Trophoblast cell (in vitro differentiated cells and primary cell): ENCODE measurements at regions not wholly inside any gene's neighbourhood (a gene's known extent, or its start where the extent isn't known, plus 50 kb on each side); places are given as distances from the start of the nearest gene placed in this dataset.

Source experiments
- DNase-seq, 2 donors: peaks; one replicate each; pipeline ENCODE4 v3.0.0-alpha.2; 2016
- H2AFZ ChIP-seq: 2 replicates; pipeline ENCODE4 v1.6.1; 2013; ENCODE audit warnings: low read length, moderate library complexity, mild to moderate bottlenecking; ENCODE audit not compliant: insufficient read depth, poor library complexity
- H2AK5ac ChIP-seq: 2 replicates; pipeline ENCODE4 v1.6.1; 2013; ENCODE audit warnings: mild to moderate bottlenecking, low read length
- H2BK120ac ChIP-seq: 2 replicates; pipeline ENCODE4 v1.6.1; 2013; ENCODE audit warnings: low read length, mild to moderate bottlenecking, moderate library complexity; ENCODE audit not compliant: insufficient read depth, poor library complexity
- H2BK12ac ChIP-seq: 2 replicates; pipeline ENCODE4 v1.6.1; 2013; ENCODE audit warnings: mild to moderate bottlenecking, low read length, moderate library complexity
- H2BK5ac ChIP-seq: 2 replicates; pipeline ENCODE4 v1.6.1; 2013; ENCODE audit warnings: low read length, low read depth, moderate library complexity, mild to moderate bottlenecking; ENCODE audit not compliant: poor library complexity
- H3K14ac ChIP-seq: 2 replicates; pipeline ENCODE4 v1.6.1; 2013; ENCODE audit warnings: mild to moderate bottlenecking, low read length
- H3K18ac ChIP-seq: 2 replicates; pipeline ENCODE4 v1.6.1; 2013; ENCODE audit warnings: mild to moderate bottlenecking, low read length
- H3K23ac ChIP-seq: 2 replicates; pipeline ENCODE4 v1.6.1; 2013; ENCODE audit warnings: low read length
- H3K27ac ChIP-seq: 2 replicates; pipeline ENCODE4 v1.5.1; 2013; ENCODE audit warnings: low read depth, mild to moderate bottlenecking, inconsistent platforms, low read length, moderate library complexity
- H3K27me3 ChIP-seq: 2 replicates; pipeline ENCODE4 v1.6.1; 2013; ENCODE audit warnings: inconsistent platforms, mild to moderate bottlenecking, low read length, moderate library complexity; ENCODE audit not compliant: insufficient read depth
- H3K36me3 ChIP-seq, 2 experiments: 1 replicate in 1 of 2; 2 replicates in 1 of 2; pipeline ENCODE4 v1.6.1; 2013; ENCODE audit warnings: low read length in 2 of 2, mild to moderate bottlenecking in 2 of 2, moderate library complexity in 1 of 2; ENCODE audit not compliant: insufficient read depth in 2 of 2, control insufficient read depth in 1 of 2
- H3K4ac ChIP-seq: 2 replicates; pipeline ENCODE4 v1.6.1; 2013; ENCODE audit warnings: low read depth, mild to moderate bottlenecking, low read length, moderate library complexity
- H3K4me1 ChIP-seq, 2 experiments: 1 replicate in 1 of 2; 2 replicates in 1 of 2; pipeline ENCODE4 v1.6.1; 2013; ENCODE audit warnings: low read length in 2 of 2, mild to moderate bottlenecking in 2 of 2, moderate library complexity in 1 of 2; ENCODE audit not compliant: insufficient read depth in 2 of 2, control insufficient read depth in 1 of 2
- H3K4me2 ChIP-seq: 2 replicates; pipeline ENCODE4 v1.6.1; 2013; ENCODE audit warnings: inconsistent platforms, mild to moderate bottlenecking, low read length, moderate library complexity
- H3K4me3 ChIP-seq: 2 replicates; pipeline ENCODE4 v1.5.1; 2013; ENCODE audit warnings: mild to moderate bottlenecking, low read depth, low read length, inconsistent platforms
- H3K79me1 ChIP-seq: one replicate; pipeline ENCODE4 v1.6.1; 2013; ENCODE audit warnings: low read length
- H3K79me2 ChIP-seq: 2 replicates; pipeline ENCODE4 v1.6.1; 2013; ENCODE audit warnings: low read length, mild to moderate bottlenecking; ENCODE audit not compliant: control insufficient read depth, insufficient read depth, poor library complexity
- H3K9ac ChIP-seq: 2 replicates; pipeline ENCODE4 v1.6.1; 2013; ENCODE audit warnings: mild to moderate bottlenecking, low read length
- H3K9me3 ChIP-seq: 2 replicates; pipeline ENCODE4 v1.6.1; 2013; ENCODE audit warnings: low read depth, mild to moderate bottlenecking, control low read depth, inconsistent platforms, low read length; ENCODE audit not compliant: insufficient read depth
- H4K12ac ChIP-seq: 2 replicates; pipeline ENCODE4 v1.6.1; 2013; ENCODE audit warnings: low read depth, mild to moderate bottlenecking, low read length, moderate library complexity
- H4K8ac ChIP-seq: 2 replicates; pipeline ENCODE4 v1.6.1; 2013; ENCODE audit warnings: low read depth, mild to moderate bottlenecking, low read length, moderate library complexity
- H4K91ac ChIP-seq: one replicate; pipeline ENCODE4 v1.6.1; 2013; ENCODE audit warnings: low read depth, mild to moderate bottlenecking, low read length, moderate library complexity
- WGBS: extraction: QIAGEN DNeasy Blood & Tissue Kit; methylation state at CpG from one replicate; pipeline ENCODE4 v1.1.7; 2013; ENCODE audit warnings: missing lambda C conversion rate; ENCODE audit not compliant: insufficient read length, insufficient coverage; ENCODE audit errors: extremely low coverage; 5-methylcytosine and 5-hydroxymethylcytosine counted together

DNA sequence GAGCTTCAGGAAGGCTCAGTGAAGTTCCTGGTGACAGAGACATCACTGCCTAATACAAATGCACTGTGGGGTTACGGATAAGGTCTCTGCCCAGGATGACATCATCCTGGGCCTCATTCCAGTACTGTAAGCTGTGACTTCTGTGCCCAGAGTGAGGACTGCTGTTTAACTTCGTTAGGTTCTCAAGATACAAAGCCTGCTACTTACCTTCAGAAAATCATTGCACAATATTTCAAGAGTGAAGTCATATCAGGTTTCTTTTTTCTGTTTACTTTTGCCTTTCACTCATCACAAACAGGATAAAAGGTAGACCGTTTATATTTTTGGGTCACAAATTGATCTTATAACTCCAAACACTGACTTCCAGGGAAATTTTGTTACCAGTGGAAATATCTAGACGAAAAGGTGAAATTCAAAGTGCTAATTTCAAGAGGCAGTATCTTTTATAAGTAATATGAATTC, 241.2 kb downstream of the PIK3R1 start:
- peak overlapping the region; percentile 37 for H3K27ac ChIP-seq
- H3K4me3 ChIP-seq, result no peak overlapping the region
- no peak overlapping the region for H2AK5ac ChIP-seq
- no peak overlapping the region for H2AFZ ChIP-seq
- H3K18ac ChIP-seq, result no peak overlapping the region
- H3K4me1 ChIP-seq, result peaks cover 2% of the 10 kb centered on the region in 2 experiments
- H3K4me2 ChIP-seq, result no peak overlapping the region
- no peak overlapping the region for H3K4ac ChIP-seq
- no peaks in the 10 kb centered on the region for H3K9me3 ChIP-seq
- peak overlapping the region; percentile 5 for H2BK12ac ChIP-seq
- H3K79me1 ChIP-seq, result peaks cover 17% of the 10 kb centered on the region
- no peak overlapping the region for H4K91ac ChIP-seq
- H4K8ac ChIP-seq, result no peak overlapping the region
- no peak overlapping the region for H3K9ac ChIP-seq
- H3K14ac ChIP-seq, result no peak overlapping the region
- H2BK5ac ChIP-seq, result no peak overlapping the region
- no peak overlapping the region for H3K23ac ChIP-seq
- no peak overlapping the region for H4K12ac ChIP-seq
- H3K36me3 ChIP-seq, result no peaks in the 10 kb centered on the region
- DNase-seq, result peak in 1 of 2 donors; percentile 8
- peaks cover 1% of the 10 kb centered on the region for H3K79me2 ChIP-seq
- no peak overlapping the region for H2BK120ac ChIP-seq
- H3K27me3 ChIP-seq, result no peaks in the 10 kb centered on the region
- no CpG with 5 or more reads among the region's 4 CpGs for WGBS

DNA sequence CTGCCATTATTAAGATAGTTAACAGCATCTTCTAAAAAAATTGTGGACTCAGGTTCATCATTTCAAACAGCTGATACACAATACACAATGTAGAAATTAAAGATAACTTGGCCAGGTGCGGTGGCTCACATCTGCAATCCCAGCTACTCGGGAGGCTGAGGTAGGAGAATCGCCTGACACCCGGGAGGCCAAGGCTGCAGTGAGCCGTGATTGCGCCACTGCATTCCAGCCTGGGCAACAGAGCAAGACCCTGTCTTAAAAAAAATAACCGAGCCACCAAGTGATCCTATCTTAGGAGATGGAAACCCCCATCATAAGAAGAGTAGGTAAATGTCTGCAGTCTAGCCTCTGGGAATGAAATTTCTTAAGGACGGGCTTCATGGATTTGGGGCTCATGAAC, 241.7 kb downstream of the PIK3R1 start:
- no peak overlapping the region for H3K27ac ChIP-seq
- H3K9ac ChIP-seq, result no peak overlapping the region
- no peak overlapping the region for H2AK5ac ChIP-seq
- no peak overlapping the region for H2AFZ ChIP-seq
- no peak overlapping the region for H3K4ac ChIP-seq
- peak overlapping the region; percentile 75 for H3K14ac ChIP-seq
- H4K12ac ChIP-seq, result no peak overlapping the region
- H2BK120ac ChIP-seq, result peak overlapping the region; percentile 87
- peaks cover under 1 to 2% of the 10 kb centered on the region in 2 experiments for H3K4me1 ChIP-seq
- H4K91ac ChIP-seq, result no peak overlapping the region
- H4K8ac ChIP-seq, result peak overlapping the region; percentile 61
- H3K18ac ChIP-seq, result no peak overlapping the region
- no peak overlapping the region for H3K23ac ChIP-seq
- no CpG with 5 or more reads among the region's 8 CpGs for WGBS
- no peak overlapping the region for H3K4me3 ChIP-seq
- no peaks in the 10 kb centered on the region for H3K9me3 ChIP-seq
- peaks cover 16% of the 10 kb centered on the region for H3K79me1 ChIP-seq
- H2BK5ac ChIP-seq, result no peak overlapping the region
- no peak overlapping the region for H3K4me2 ChIP-seq
- DNase-seq, result peak in 1 of 2 donors; percentile 10
- H2BK12ac ChIP-seq, result peak overlapping the region; percentile 54
- H3K79me2 ChIP-seq, result peaks cover 1% of the 10 kb centered on the region
- no peaks in the 10 kb centered on the region for H3K36me3 ChIP-seq
- H3K27me3 ChIP-seq, result no peaks in the 10 kb centered on the region

DNA sequence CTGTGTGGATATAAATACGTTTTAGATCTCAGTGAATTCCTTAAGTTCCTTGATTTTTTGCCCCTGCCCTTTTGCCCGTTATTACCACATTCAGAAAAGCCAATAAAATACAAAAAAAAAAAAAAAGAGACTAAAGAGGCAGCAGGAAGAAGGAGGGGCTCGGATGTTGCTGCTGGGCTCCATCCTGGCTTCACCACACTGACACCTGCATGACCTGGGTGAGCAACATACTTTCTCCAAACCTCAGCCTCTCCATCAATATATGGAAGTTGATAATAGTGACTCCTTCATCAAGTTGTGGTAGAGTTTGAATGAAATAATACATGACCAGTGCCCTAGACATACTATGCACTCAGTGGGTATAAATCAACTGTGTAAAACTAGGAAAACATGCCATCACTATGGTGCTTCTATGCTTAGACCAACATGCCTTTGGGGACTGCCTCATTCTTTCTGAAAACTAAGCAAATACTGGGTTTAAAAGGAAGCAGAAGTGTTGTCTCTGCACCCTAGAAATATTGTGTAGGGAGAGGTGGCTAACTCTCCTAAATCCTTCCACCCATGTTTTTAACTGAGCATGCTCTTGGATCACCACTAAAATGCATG, 243.0 kb downstream of the PIK3R1 start:
- Histone ChIP-seq H2BK5ac (no peak overlapping the region), H4K91ac (no peak overlapping the region), H3K4ac (no peak overlapping the region), H2AK5ac (no peak overlapping the region), H2BK120ac (no peak overlapping the region), H3K36me3 (no peaks in the 10 kb centered on the region), H2BK12ac (no peak overlapping the region), H3K4me2 (no peak overlapping the region), H3K79me1 (peaks cover 15% of the 10 kb centered on the region), H3K18ac (no peak overlapping the region), H3K9me3 (no peaks in the 10 kb centered on the region), H3K4me3 (no peak overlapping the region), H3K4me1 (peaks cover 0 to 2% of the 10 kb centered on the region in 2 experiments), H2AFZ (no peak overlapping the region), H4K8ac (no peak overlapping the region), H3K9ac (no peak overlapping the region), H3K27ac (no peak overlapping the region), H3K79me2 (peaks cover 1% of the 10 kb centered on the region), H4K12ac (no peak overlapping the region), H3K27me3 (no peaks in the 10 kb centered on the region), H3K14ac (no peak overlapping the region), H3K23ac (no peak overlapping the region)
- WGBS, result no CpG with 5 or more reads among the region's 3 CpGs
- DNase-seq, result no peak

DNA sequence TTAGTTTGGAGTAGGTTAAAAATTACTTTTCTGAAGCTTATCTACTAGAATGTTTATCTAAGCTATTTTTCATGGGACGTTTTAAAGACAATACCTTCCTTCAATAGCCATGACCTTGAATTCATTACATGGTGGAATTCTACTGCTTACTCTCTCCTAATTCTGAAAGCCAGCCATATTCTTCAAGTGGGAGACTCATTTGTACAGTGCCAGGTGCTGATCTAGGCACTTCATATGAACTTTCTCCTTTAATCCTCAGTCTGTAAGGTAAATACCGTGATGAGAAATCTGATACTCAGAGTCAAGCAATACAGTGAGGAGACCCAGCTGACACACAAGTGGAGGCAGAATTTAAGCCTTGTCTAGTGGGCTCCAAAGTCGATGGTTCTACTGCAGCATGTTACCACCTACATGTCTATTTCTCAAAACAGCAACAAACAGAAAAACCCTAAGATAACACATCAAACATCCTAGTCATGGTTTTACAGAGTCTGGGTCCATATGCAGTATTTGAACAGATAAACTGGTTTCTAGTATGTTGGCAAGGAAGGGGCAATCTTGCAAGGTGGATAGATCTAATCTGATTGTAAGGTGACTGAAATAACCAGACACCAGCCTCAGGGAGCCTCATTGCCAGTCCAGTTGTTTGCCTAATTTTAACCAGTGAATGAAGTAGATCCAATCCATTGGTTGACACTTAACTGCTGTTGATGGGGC, 243.7 kb downstream of the PIK3R1 start:
- no peak for DNase-seq
- no CpG with 5 or more reads among the region's 3 CpGs for WGBS

More for the DNA sequence above, 243.7 kb downstream of the PIK3R1 start:
- Histone ChIP-seq H3K27ac (no peak overlapping the region), H3K36me3 (no peaks in the 10 kb centered on the region), H2AK5ac (no peak overlapping the region), H4K8ac (no peak overlapping the region), H3K18ac (no peak overlapping the region), H3K4ac (no peak overlapping the region), H3K23ac (no peak overlapping the region), H4K91ac (peak overlapping the region; percentile 60), H3K79me2 (peaks cover 1% of the 10 kb centered on the region), H3K4me3 (no peak overlapping the region), H3K9me3 (no peaks in the 10 kb centered on the region), H2AFZ (no peak overlapping the region), H2BK120ac (peak overlapping the region; percentile 36), H3K27me3 (no peaks in the 10 kb centered on the region), H2BK5ac (peak overlapping the region; percentile 1), H3K4me1 (peaks cover 0 to 2% of the 10 kb centered on the region in 2 experiments), H3K14ac (no peak overlapping the region), H3K79me1 (peaks cover 15% of the 10 kb centered on the region), H3K4me2 (no peak overlapping the region), H3K9ac (no peak overlapping the region), H4K12ac (no peak overlapping the region), H2BK12ac (peak overlapping the region; percentile 84)
